Omental fat pad (tissue), 3 donors: ENCODE measurements at regions not wholly inside any gene's neighbourhood (a gene's known extent, or its start where the extent isn't known, plus 50 kb on each side); places are given as distances from the start of the nearest gene placed in this dataset.

Experiments
- ATAC-seq: fragments of 150-250 bp; one replicate; pipeline ENCODE4 v1.9.1; 2016; ENCODE audit warnings: mild to moderate bottlenecking, moderate library complexity; ENCODE audit not compliant: low FRiP score
- DNase-seq: peaks from one replicate; pipeline ENCODE4 v3.0.0-alpha.2; 2019; ENCODE audit warnings: low spot score
- CTCF ChIP-seq, 3 donors: fragments of 450-650 bp; IDR thresholded peaks; one replicate each; pipeline ENCODE4 v1.5.1; 2016 to 2017; ENCODE audit warnings: antibody characterized with exemption in 3 of 3, mild to moderate bottlenecking in 3 of 3, moderate library complexity in 2 of 3

DNA sequence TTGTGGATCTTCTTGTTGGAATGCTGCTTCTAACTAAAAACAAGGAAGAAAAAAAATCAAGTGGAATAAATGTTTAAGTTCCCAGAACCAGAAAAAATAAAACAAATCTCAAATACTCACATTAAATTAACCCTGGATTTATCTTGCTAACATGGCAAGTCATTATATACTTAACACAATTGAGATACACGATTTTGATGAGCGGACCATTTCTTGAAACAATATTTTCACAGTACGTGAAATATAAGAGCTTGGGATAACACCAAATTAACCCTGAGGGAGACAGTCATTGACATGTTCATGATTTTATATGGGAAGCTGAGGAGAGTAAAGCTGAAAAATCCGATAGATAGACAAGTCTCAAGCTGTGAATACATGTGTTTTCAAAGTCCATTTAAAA is 128.6 kb downstream of the PTCSC3 start:
- TF ChIP-seq CTCF (IDR thresholded peaks at IDR 0.05) = no peak
- ATAC-seq (no peak), DNase-seq (no peak)

DNA sequence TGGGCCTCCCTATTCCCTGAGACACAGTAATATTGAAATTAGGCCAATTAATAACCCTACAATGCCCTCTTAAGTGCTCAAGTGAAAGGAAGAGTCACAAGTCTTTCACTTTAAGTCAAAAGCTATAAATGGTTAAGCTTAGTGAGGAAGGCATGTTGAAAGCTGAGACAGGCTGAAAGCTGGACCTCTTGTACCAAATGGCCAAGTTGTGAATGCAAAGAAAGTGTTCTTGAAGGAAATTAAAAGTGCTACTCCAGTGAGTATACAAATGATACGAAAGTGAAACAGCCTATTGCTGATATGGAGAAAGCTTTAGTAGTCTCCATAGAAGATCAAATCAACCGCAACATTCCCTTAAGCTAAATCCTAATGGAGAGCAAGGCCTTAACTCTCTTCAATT is 140.8 kb downstream of the PTCSC3 start:
- ATAC-seq (no peak), DNase-seq (no peak)
- no peak for TF ChIP-seq CTCF (IDR thresholded peaks at IDR 0.05)

DNA sequence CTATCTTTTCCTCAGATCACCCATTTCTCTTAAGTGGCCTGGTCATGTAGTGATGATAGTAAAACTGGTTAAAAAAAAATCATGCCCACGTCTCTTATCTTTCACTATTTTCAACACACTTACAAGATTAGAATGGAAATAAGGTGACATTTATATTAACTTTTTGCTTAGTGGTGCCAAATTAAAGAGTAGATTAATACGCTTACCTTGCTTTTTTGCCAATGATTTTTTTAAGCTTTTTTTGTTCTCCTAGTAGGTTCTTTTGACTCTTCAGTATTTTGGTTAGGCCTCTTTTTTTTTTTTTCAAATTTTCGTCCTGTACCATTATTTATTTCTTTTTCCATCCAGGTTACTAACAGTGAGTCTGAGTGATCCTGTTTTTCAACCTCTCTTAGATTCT is 147.9 kb downstream of the PTCSC3 start:
- no peak for TF ChIP-seq CTCF (IDR thresholded peaks at IDR 0.05)
- no peak for DNase-seq
- no peak for ATAC-seq

- TF ChIP-seq CTCF (IDR thresholded peaks at IDR 0.05) = no peak
- ATAC-seq (no peak), DNase-seq (no peak)
Measured at GRCh38 chr14:36028218-36028617, 148.3 kb downstream of the PTCSC3 start.

DNA sequence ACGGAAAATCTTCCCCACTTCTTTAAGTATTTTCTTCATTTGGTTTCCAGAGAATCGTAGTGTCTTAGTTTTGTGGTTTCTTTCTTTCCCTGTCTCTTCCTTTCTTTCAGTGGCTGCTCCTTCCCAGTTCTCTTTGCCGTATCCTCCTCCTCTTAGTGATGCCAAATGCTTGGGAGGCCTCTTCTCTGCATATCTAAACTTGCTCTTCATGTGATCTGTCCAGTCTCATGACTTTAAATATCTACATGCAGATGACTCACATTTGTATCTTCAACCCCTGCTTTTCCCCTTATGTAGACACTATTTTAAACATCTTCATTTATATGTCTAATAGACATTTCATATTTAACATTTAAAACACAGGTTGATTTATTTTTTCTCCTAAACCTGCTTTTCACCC is 149.2 kb downstream of the PTCSC3 start:
- DNase-seq (no peak), ATAC-seq (no peak)
- TF ChIP-seq CTCF (IDR thresholded peaks at IDR 0.05) = no peak

- DNase-seq (no peak), ATAC-seq (no peak)
- TF ChIP-seq CTCF (IDR thresholded peaks at IDR 0.05) = no peak
Measured at GRCh38 chr14:36022765-36023410, 153.6 kb downstream of the PTCSC3 start.

- TF ChIP-seq CTCF (IDR thresholded peaks at IDR 0.05) = no peak
- ATAC-seq (no peak), DNase-seq (no peak)
Measured at GRCh38 chr14:36021591-36022320, 154.8 kb downstream of the PTCSC3 start.
